ENCODE measurements at regions not wholly inside any gene's neighbourhood (a gene's known extent, or its start where the extent isn't known, plus 50 kb on each side); places are given as distances from the start of the nearest gene placed in this dataset.

- TF ChIP-seq POLR2AphosphoS5 (IDR thresholded peaks at IDR 0.05) = no peak
- no peak for TF ChIP-seq EP300 (IDR thresholded peaks at IDR 0.05)
- TF ChIP-seq CTCF (IDR thresholded peaks at IDR 0.05) = no peak
These were observed 252.4 kb downstream of the EIPR1 start for GRCh38 chr2:3125001-3125760.

Data from suprapubic skin (tissue), 4 donors.